GM21526 (cell line): ENCODE measurements at regions not wholly inside any gene's neighbourhood (a gene's known extent, or its start where the extent isn't known, plus 50 kb on each side); places are given as distances from the start of the nearest gene placed in this dataset.
"Not testable (repeated sequence)": the region's sequence is repeated elsewhere in the genome, so short reads cannot be mapped to it uniquely, and the experiment has no call there.

ENCODE experiments used
- ATAC-seq: cut with Tn5 transposase; IDR thresholded peaks from one replicate; pipeline ENCODE4 v1.9.1; 2021; ENCODE audit warnings: moderate library complexity; ENCODE audit not compliant: unreplicated experiment, low FRiP score

DNA sequence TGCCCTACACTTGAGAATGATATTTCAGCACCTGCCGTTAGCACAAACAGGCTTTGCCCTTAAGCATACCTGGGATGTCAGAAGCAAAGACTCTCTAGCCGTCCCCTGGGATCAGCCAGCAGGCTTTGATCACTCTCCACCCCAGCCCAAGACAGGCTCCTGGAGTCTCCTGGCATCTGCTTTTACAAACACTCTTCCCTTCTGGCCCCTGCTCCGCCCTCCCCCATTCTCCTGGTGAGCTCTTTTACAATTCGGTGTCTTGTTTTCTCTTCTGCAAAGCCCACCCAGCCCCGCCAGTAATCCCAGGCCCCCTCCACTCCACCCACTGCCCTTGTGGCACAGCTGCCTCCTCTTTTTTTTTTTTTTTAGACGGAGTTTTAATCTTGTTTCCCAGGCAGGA is 50.4 kb downstream of the KATNIP start:
- no peak for ATAC-seq

- no peak for ATAC-seq
These were observed 52.2 kb downstream of the KATNIP start for GRCh38 chr16:27602103-27602502.

GRCh38 chr16:27605500-27606106 is 55.7 kb downstream of the KATNIP start:
- ATAC-seq, result not testable (repeated sequence)

GRCh38 chr16:27611340-27611739 is 61.4 kb downstream of the KATNIP start:
- ATAC-seq, result no peak

DNA sequence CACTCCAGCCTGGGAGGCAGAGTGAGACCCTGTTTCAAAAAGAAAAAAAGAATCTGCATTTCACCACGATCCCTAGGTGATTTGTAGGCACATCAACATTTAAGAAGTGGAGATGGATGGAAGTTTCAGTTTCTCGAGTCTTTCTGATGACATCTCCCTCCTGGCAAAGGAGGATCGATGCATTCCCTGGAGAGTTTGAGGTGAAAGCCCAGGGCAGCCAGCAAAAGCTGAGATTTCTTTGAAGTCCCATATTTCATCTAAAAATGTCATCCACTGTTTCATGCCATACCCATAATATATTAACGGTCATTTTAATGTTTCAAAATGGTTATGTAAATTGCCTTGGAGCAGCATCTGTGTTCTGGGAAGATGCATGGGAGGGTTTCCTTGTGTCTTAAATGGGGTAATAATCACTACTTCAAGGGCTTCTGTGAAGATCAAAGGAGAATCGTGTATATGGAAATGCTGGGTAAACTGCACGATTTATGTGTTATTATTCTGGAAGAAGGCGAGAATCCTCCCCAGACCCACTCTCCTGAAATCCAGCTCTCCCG is 63.4 kb downstream of the KATNIP start:
- no peak for ATAC-seq

- no peak for ATAC-seq
These were observed 67.7 kb downstream of the KATNIP start for GRCh38 chr16:27617665-27618064.

DNA sequence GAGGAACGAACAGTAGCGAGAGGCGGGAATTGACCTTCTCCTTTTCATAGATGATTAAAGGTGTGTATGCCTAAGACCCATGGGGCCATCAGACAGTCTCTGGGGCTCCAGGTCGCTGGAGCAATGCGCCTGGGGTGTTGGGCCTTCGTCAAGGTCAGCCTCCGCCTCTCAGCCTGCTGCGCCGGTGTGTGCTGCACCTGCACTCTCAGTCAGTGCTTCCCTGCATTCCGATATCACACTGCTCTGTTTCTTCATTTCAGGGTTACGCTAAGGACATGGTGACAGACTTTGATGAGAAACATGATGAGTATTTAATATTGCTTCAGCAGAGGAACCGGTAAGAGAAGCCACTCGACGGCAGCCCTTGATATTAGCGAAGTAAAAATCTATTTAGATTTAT is 68.2 kb downstream of the KATNIP start:
- no peak for ATAC-seq

DNA sequence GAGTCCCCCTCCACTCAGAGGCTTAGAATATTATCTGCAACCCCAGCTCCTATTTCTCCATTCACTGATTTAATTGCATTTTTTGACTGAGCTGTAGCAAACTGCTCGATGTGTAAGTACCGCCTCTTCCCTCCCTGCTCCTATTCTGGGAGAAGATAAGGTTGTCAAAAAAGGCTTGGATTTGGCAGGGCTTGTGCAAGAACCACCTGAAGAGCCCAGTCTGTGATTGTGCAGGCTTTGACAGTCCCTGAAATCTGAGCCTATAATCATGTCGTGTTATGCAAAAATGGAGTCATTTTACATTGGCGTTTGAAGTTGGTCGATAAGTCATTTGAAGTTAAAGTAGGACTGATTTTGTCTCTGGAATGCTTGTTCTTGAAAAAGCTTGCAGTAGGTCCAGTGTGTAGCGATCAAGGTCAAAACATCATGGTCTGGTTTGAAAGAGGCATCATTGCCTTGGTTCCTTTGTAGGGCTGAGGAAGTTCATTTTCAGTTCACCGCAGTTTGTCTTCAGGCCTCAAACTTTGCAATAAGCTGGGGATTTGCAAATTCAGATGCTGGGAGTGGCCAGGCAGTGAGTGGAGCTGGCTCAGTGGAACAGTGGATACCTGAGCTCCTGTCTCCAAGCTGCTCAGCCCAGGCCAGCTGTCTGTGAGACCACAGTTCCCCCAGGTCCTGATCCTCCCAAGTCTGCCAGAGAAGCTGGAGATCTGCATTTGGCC is 68.8 kb downstream of the KATNIP start:
- no peak for ATAC-seq

GRCh38 chr16:27620541-27620940 is 70.6 kb downstream of the KATNIP start:
- ATAC-seq, result no peak

DNA sequence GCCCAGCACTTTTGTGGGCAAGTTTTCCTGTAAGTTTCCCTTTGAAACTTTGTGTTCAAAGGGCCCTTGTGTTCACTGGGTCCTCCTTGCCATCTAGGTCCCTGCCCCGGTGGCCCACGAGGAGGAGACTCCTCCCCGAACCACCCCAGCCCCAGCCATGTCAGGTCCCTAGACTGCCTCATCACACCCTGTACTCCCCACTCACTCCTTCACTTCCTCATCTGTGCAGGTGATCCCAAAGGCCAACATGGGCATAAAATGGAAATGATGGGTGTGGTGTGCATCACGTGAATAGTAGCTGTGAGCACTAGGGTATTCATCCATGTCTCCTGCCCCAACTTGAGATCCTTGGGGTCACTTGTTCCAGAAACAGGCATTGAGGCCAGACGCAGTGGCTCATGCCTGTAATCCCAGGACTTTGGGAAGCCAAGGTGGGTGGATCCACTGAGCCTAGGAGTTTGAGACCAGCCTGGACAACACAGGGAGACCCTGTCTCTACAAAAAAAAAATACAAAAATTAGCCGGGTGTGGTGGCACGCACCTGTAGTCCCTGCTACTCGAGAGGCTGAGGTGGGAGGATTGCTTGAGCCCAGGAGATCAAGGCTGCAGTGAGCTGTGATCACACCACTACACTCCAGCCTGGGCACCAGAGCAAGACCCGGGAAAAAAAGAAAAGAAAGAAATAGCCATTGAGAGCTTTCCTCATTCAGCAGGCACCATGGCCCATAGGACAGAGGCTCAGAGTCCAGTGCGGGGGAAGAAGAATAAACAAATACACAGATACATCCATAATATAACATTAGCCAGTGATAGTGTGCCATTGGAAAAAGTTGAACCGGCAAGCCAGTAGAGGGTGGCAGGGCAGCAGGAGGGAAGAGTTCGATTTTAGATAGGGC is 74.5 kb downstream of the KATNIP start:
- no peak for ATAC-seq

DNA sequence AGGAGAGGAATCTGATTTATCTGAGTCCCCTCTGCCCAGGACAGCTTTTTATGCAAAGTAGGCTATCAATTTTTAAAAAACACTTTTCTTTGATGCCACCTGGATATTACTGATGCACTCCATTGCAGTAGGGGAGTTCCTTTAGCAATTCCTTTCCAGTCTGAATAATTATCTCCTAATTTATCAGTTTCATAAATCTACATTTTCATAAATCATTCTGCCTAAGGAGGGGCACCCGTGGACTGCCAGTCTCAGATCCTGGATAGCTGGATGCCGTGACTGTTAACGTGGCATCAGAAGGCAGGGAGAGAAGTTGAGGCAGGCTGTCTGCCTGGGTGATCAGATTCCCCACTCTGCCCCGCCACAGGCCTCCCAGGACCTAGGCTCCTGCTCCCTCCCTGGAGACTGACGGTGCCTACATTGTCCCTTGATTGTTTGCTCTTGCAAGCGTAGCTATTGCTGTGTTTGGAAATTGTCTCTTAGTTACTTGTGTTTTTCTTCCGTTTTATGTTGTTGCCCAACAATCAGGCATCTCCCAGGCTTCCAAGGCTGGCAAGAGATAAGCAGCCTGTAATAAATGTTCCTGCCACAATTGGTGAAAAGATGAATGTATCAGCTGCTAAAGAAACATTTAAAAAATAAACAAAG is 75.2 kb downstream of the KATNIP start:
- no peak for ATAC-seq

GRCh38 chr16:27627136-27627535 is 77.2 kb downstream of the KATNIP start:
- no peak for ATAC-seq

DNA sequence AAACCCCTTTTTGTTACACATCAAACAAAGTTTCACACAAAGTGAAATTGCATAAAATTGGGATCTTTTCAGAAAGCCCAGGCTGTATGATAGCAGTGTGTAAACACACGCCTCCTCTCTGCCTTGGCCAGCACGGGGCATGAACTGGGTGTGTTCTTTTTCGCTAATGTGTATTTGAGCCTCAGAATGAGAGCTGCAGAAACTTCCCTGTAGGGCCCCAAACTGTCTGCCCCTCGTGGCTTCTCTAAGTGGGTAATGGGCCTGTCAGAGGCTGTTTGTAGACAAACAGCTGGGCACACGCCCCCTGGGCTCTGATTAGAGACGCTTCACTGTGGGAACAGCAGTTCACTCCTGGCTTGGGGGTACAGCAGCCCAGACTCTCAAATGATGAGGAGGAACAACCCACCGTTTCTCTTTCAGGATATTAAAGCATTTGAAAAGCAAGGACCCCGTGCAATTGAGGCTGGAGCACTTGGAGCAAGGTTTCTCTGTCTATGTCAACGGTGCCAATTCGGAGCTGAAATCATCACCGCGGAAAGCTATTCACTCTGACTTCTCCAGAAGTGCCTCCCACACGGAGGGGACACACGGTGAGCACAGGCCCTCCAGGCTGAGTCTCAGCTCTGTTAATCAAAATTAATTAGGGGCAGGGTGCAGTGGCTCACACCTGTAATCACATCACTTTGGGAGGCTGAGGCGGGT is 78.4 kb downstream of the KATNIP start:
- no peak for ATAC-seq

DNA sequence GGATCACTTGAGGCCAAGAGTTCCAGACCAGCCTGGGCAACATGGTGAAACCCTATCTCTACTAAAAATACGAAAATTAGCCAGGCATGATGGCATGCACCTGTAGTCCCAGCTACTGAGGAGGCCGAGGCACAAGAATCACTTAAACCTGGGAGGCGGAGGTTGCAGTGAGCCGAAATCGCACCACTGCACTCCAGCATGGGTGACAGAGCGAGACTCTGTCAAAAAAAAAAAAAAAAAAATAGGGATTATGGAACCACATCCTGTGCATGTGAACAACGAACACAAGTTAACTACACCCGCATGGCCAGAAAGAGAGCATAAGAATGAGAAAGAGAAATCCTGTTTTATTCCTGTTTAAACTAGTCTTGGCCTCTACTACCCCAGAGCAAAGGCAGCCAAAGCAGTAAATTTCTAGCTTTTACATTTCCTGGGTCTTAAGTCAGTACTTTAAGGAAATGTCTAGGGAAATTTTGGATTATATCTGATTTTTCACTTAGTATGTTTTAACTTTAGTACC is 79.1 kb downstream of the KATNIP start:
- ATAC-seq, result not testable (repeated sequence)

GRCh38 chr16:27632216-27632615 is 82.3 kb downstream of the KATNIP start:
- ATAC-seq, result no peak

DNA sequence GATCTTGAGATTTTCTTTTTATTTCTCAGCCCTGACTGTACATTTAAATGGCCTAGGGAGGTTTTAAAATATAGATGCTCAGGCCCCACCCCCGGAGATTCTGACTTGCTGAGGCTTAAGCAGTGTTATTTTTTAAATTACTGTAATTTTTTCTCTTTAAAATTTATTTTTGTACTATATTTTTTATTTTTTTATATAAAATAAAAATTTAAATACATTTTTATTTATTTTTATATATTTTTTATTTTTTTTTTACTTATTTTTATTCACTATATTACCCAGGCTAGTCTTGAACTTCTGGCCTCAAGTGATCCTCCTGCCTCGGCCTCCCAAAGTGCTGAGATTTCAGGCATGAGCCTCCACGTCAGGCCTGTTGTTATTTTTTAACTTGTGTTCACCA is 83.3 kb downstream of the KATNIP start:
- ATAC-seq, result no peak

DNA sequence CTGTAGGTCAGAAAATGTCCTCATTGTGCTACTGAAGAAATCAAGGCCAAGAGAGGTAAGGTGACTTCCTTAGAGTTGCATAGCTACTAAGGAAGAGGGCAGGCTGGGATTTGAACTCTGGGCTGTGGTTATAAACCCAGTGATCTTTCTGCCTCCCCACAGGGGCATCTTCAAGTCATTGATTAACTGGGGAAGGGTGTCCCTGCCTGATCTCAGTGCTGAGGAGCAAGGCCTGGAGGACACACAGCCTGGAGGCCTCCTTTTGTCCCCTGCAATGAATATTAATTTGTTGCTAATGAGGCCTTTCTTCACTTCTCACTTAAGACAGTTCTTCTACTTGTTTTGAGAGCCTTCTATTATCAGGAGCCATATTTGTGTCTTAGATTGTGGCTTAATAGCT is 83.8 kb downstream of the KATNIP start:
- ATAC-seq, result no peak

- no peak for ATAC-seq
These were observed 84.8 kb downstream of the KATNIP start for GRCh38 chr16:27634779-27635178.

DNA sequence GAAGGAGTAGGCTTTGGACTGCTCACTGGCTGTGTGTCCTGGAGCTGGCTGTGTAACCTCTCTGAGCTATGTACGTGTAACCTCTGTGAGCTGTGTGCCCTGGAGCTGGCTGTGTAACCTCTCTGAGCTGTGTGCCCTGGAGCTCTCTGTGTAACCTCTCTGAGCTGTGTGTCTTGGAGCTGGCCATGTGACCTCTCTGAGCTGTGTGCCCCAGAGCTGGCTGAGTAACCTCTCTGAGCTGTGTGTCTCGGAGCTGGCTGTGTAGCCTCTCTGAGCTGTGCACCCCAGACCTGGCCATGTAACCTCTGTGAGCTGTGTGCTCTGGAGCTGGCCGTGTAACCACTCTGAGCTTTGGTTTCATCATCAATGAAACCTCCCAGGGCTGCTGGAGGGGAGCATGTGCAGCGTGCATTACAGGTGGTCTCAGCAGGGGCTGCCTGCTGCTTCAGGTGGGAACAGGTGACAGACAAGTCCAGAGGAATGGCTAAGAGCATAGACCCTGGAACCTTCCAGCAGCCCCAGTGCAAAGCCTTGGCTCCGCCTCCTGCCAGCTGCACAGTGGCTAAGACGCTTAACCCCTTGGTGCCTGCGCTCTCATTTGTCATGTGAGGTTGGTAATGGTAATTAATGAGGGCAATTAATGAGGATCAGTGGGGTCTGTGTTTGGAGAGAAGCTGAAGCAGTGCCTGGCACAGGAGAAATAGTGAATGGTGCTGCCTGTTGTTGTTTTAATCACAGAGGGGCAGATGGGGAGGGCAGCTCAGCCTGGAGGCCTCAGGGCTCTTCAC is 86.7 kb downstream of the KATNIP start:
- no peak for ATAC-seq
